ENCODE measurements at regions not wholly inside any gene's neighbourhood (a gene's known extent, or its start where the extent isn't known, plus 50 kb on each side); places are given as distances from the start of the nearest gene placed in this dataset.
"Not testable (repeated sequence)": the region's sequence is repeated elsewhere in the genome, so short reads cannot be mapped to it uniquely, and the experiment has no call there.

DNA sequence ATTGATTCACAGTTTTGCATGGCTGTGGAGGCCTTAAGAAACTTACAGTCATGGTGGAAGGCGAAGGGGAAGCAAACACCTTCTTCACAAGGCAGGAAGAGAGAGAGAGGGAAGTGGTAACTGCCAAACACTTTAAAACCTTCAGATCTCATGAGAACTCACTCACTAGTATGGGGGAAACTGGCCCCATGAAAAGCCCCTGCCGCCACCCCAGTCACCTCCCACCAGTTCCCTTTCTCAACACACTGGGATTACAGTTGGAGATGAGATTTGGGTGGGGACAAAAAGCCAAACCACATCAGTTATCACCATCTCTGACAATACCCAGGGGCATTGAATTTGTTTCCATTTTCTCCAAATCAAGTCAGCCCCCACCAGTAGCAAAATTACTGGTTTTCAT, 740.4 kb downstream of the GATA3 start:
- no peak for DNase-seq (ENCODE audit: low read depth)

DNA sequence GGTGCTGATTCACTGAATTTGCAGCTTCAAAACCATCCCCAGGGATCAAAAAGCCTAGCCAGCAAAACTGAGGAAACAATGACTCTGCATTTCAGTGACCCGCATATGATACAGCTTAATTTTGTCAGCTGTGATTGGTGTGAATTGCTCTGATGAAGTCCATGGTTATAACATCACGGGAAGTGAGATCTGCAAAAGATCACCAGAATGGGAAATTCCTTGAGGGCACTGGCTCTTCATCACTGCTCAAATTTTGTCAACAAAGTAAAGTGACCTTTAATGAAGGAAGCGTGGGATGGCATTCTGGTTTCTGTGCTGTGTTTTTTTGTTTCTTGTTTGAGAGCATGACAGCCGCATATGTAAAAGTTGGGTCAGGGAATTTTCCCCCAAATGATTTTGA, 745.9 kb downstream of the GATA3 start:
- no peak for DNase-seq (ENCODE audit: low read depth)

DNA sequence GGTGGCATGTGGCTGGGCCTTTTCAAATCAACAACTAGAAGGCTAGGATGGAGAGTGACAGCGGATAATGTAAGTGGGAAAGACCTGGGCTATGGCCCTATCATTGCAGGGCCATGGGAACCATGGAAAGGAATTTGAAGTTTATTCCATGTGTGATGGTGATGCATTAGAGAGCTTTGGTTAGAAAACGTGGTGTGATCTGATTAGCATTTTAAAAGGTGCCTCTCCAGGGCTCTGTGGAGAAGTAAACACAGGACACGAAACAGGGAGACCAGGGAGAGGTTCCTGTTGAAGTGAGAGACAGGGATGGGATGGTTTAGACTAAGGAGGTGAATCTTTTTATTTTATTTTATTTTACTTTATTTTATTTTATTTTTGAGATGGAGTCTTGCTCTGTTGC, 749.5 kb downstream of the GATA3 start:
- DNase-seq (ENCODE audit: low read depth), result no peak

DNA sequence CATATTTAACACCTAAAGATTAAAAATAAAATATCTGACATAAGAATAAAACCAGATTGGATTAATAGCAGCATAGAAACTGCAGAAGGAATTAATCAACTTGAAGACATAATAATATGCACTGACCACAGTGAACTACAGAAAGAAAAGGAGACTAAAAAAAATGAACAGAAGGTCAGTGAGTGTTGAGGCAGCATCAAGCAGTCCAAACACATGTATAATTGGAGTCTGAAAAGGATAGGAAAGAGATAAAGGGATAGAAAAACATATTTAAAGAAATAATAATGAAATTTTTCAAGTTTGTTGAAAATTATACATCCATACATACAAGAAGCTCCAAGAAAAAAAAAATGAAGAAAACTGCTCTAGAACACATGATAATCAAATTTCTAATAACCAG, 756.2 kb downstream of the GATA3 start:
- no peak for DNase-seq (ENCODE audit: low read depth)

DNA sequence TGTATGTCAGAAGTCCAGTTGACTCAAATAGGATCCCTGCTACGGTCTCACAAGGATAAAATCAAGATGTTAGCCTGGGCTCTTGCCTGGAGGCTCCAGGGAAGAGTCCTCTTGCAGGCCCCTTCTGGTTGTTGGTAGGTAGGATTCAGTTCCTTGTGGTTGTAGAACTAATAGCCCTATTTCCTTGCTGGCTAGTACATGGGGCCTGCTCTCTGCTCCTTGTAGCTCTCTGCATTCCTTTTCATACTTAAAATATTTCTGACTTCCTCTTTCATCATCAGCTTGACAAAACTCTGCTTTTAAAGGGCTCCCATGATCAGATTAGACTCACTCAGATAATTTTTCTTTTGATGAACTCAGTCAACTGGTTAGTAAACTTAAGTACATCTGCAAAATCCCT, 756.7 kb downstream of the GATA3 start:
- no peak for DNase-seq (ENCODE audit: low read depth)

DNA sequence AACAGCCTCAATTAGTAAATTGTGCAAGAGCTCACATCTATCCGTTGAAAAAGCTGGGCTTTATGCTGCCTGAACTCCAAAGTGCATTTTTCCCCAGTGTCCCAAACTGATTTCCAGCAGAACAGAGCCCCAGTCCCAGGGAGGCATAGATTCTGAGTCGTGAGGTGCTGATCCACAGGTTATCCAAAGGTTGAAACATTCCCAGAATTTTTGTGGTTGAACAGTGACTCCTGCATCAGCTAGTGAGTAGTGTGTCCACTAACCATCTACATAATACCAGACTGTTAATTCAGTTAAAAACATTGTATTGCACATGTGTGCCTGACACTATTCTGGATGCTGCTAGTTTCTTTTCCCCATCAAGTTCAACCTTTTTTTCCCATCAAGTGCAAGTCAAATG, 761.5 kb downstream of the GATA3 start:
- DNase-seq (ENCODE audit: low read depth), result no peak

DNA sequence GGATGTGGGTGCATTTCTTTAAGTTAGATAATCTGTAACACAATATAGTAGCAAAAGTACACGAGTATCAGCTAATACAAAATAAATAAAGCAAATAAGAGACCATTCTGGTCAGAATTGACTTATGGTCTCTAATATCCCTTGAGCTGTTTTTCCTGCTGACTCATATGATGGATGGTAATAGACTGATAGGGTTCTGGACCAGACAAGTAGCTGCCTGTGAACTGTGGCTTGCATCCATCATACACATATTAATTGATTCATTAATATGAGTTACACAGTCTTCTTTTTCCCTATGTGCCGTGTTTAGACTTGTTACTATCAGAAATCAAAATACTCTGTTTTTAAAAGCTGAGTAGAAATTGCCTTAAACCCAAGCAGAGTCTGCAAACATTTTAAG, 762.8 kb downstream of the GATA3 start:
- DNase-seq (ENCODE audit: low read depth), result no peak

DNA sequence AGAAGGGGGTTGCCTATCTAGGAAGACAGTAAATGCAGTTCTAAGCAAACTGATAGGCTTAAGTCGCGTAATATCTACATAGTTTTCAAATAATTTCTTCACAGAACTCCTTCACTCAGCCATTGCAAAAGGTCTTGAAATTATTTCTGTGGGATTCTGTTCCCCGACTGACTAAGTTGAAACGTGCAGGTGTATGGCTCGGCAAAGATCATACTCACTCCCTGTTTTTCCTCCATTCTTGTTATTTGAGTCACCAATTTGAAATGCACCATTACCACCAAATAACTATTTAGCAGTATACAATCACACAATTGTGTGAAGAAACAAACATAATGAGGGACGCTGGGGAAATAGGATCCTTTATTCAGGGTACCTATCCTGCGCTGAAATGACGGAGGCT, 771.1 kb downstream of the GATA3 start:
- DNase-seq (ENCODE audit: low read depth), result no peak

DNA sequence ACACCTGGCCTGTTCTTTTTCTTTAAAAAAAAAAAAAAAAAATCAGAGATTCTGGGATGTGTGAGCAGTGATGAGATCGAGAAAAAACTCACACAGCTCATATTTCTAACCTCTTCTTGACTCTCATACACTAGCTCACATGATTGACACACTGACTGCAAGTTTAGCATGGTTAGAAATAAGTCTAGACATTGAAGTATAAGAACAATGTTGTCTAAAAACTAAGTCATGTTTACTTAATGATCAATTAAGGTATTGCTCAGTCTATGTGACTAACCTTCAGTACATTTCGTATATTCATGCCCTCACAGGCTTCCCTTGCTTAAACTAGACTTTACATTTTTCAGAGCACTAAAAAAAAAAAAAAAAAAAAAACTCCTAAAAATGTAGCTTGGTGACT, 775.1 kb downstream of the GATA3 start:
- no peak for DNase-seq (ENCODE audit: low read depth)

DNA sequence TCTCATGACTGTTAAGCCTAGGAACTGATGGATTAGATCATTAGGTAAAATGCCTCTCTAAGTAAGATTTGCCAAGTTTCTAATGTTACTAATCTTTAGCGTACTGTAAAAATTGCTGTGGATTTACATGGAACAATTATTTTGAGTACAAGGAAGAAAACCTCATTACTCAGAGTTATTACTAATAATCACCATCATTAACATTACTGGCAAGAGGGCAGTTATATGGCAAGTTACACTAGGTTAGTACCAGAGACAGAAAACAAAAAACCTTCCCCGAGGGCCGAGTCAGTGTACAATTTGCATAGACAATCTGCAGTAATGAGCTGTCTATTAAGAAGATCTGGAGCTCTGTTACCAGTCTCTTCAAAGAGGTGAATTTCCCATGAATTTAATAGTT, 775.6 kb downstream of the GATA3 start:
- no peak for DNase-seq (ENCODE audit: low read depth)

DNA sequence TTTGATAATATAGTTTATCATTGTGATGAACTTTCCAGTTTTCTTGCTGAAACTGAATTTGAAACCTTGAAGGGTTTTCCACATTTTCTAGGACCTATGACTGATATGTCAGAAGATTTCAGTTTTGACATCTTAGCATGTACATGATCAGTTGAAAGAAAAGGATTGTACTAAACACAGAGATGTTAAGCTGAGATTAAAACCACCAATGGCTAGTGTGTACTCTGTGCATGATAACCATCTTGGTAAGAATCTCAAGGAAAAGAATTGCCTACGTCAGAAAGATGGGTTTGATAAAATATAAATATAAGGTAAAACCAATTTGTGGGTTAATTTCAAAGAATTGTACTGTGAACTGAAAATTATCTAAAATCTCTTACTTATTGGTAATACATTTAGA, 776.4 kb downstream of the GATA3 start:
- DNase-seq (ENCODE audit: low read depth), result no peak

DNA sequence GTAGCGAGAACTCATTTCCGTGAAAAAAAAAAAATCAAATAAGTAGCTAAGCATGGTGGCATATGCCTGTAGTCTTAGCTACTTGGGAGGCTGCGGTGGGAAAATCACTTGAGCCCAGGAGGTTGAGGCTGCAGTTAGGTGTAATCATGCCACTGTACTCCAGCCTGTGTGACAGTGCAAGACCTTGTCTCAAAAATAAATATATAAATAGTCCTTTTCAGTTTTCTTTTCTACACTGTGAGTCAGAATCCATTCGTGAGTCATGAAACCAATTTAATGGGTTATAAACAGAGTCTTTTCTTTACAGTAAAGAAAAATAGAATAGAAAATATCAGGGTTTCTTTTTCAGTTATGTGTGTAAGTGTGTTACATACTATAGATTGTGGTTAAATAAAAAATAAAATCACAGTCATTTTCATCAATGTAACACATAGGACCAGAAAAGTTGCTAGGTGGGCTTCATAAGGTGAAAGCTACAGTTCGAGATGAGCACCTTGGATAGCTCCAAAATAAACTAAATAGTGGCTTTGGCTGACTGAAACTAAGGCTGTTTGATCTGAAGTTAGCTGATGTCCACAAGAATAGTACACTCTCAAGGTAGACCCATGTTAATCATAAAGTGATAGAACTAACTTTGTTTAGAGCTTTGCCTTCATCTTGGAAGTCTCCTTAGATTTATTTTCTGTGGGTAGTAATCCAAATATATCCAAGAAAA, 781.1 kb downstream of the GATA3 start:
- DNase-seq (ENCODE audit: low read depth), result no peak

DNA sequence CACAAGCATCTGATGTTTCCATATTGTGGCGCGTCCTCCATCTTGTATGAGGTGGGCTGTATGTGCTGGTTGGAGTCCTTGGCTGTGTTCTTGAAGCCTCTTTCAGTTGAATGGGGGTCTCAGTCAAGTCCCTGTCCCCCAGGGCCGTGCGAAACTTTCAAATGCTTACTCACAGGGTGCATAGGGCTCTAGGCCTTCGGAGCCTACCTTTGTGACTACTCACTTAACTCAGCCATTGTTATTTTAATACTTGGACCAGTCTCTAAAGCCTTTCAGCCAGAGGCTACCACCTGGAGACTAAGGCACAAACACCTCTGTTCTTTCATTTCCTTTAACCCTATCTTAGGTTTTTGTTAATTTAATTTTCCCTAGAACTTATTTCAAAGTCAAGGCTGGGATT, 785.9 kb downstream of the GATA3 start:
- no peak for DNase-seq (ENCODE audit: low read depth)

DNA sequence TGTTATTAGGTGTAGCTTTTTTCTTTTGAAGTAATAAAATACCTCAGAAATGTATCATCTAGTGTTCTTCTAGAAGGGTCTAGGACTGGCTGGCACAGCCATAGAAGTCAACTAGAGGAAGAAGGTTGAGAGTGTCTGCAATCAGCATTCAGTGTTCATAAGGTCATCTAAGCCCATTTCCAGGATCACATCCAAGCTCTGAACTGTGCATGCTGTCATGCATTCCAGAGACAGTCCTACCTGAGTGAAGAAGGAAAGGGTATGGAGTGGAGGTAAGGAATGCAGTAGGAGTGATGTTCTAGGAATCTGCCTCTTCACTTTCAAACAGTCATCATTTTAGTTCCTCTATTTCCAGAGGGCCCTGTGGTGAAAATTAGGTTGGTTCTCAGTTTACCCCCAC, 789.7 kb downstream of the GATA3 start:
- no peak for DNase-seq (ENCODE audit: low read depth)

DNA sequence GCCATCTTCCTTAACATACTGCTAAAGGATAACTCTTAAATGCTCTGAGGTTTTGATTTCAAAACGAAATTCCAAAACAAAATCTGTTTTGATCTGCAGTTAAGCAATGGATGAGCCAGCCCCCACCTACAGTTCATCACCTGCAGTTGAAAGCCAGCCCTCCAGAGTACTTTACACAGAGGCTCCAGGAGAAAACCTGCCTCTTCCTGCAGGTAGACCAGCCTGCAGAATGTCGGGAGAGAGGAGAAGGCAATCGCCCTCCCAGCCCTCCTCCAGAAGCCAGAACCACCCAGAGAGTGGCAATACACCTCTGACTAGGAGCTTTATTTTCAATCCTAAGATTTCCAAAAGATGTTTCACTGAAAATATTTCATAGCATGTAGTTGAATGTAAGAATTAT, 798.1 kb downstream of the GATA3 start:
- DNase-seq (ENCODE audit: low read depth), result no peak

DNA sequence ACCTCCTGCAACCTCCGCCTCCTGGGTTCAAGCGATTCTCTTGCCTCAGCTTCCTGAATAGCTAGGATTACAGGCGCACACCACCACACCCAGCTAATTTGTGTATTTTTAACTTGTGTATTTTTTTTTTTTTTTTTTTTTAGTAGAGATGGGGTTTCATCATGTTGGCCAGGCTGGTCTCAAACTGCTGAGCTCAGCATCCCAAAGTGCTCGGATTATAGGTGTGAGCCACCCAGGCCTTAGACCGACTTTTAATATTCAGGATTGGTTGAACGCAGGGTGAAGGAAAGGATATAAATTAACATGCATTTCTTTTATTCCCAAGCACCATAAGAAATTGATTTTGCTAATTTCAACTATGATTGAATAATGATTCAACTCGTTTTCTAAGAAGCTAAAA, 798.6 kb downstream of the GATA3 start:
- no peak for DNase-seq (ENCODE audit: low read depth)

DNA sequence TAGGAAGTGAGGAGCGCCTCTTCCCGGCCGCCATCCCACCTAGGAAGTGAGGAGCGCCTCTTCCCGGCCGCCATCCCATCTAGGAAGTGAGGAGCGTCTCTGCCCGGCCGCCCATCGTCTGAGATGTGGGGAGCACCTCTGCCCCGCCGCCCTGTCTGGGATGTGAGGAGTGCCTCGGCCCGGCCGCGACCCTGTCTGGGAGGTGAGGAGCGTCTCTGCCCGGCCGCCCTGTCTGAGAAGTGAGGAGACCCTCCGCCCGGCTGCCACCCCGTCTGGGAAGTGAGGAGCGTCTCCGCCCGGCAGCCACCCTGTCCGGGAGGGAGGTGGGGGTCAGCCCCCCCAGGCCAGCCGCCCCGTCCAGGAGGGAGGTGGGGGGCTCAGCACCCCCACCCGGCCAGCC, 814.4 kb downstream of the GATA3 start:
- not testable (repeated sequence) for DNase-seq (ENCODE audit: low read depth)

DNA sequence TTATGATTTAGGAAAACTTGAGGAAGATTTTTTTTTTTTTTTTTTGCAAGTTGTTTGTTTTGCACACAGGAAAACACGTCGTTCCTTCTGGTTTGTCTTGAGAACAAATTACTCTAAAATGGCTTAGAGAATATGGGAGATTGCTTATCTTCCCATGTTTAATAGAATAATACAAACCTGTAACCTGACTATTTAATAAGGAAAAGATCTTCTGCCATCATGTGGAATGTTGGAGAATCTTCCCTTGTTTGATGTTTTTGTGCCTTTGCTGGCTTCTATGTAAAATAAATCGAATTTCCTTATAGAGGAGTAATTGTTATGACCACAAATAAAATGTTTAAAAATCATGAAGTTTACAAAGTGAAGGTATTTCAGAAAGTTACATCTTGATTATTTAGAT, 818.8 kb downstream of the GATA3 start:
- no peak for DNase-seq (ENCODE audit: low read depth)

DNA sequence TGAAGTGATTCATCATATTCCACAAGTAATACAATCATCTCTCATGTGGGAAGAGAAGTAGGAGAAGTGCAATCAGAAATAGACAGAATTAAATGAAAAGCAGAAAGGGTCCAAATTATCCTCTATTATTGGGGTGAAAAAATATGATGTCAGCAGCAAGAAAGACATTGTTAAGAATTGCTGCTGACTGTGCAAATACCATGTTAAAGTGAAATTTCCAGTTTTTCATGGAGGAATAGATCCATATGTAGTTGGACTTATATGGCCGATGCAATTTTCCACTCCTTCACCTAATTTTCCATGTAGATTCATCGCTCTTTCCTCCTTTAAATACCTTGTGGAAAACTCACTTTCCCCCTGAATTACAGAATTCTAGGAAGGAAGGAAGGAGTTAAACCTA, 819.8 kb downstream of the GATA3 start:
- DNase-seq (ENCODE audit: low read depth), result no peak

DNA sequence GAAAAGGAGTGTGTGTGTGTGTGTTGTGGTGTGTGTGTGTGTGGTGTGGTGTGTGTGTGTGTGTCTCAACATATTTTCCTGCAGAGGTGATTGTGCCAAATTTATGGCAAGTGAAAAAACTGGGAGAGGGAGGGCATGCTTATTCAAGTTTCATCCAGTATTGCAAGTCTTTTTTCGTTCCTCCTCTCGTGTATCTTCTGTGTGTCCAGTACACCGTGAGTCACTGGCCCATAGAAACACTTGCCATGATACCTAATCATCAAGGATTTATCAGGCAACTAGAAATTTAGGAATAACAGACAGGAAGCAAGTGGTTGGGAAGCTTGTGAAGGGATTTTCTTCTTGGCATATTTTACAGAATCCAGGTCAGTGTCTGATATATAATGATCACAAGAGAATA, 820.5 kb downstream of the GATA3 start:
- no peak for DNase-seq (ENCODE audit: low read depth)

DNA sequence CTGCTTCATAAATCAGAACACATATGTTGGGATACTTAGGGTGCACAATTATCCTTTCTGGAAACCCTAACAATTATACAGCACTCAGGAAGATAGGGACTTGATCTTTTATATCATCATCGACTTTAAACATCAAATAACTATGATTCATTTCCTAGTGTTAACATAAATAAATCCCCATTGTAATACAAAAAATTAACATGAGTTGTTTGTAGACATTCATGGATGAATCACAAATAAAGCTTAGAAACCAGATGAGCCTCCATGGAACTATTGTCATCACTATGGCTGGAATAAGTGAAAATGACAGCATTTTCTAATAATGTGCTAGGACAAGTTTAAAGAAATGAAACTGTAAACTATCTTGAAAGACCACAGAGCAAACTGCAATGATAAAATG, 821.7 kb downstream of the GATA3 start:
- DNase-seq (ENCODE audit: low read depth), result no peak

DNA sequence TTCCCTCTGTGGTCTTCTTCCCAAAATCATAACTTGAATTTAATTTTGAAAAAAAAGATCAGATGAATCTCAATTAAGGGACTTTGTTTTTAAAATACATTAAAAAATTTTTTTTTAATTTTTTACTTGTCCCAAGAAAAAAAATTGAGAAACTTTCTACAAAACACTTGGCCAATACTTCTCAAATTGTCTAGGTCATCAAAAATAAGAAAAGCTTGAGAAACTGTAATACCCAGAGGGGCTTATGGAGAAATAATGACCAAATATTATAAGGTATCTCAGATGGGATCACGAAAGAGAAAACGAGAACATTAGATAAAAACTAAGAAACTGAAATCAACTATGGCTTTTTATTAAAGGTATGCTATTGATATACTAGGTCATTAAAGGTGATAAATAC, 835.0 kb downstream of the GATA3 start:
- no peak for DNase-seq (ENCODE audit: low read depth)

DNA sequence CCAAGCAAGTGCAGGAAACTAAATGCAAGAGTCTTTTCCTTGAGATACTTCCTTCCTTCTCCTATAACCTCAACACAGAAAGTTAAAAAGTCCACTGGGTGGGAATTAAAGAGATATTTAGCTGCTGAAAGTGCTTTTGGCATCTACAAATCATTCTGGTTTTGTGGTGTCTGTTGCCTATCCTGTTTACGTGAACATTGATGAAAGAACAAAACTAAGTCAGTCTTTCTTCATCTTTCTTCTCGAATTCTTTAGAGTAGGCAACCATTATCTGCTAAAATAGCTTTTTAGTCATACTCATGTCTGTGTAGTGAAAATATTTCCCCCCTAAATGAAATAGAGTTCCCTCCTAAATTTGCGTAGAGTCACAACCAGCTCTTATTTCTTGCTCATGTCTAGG, 838.6 kb downstream of the GATA3 start:
- no peak for DNase-seq (ENCODE audit: low read depth)

DNA sequence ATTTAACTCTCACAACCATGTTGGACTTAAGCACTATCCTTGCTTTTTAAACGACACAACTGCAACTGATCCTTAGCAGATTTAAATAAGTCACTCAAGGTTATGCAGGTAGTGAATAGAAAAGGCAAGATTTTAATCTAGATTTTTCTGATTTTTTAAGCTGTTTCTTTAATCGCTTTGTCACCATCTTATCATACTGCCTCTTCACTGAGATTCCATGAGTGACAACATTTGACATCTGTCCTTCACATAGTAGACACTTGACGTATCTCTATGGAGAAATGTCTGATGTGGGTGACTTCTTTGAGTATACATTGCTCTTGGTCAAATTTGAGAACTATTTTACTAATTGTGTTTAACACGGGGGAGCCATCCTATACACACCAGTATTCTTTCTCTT, 839.7 kb downstream of the GATA3 start:
- no peak for DNase-seq (ENCODE audit: low read depth)

DNA sequence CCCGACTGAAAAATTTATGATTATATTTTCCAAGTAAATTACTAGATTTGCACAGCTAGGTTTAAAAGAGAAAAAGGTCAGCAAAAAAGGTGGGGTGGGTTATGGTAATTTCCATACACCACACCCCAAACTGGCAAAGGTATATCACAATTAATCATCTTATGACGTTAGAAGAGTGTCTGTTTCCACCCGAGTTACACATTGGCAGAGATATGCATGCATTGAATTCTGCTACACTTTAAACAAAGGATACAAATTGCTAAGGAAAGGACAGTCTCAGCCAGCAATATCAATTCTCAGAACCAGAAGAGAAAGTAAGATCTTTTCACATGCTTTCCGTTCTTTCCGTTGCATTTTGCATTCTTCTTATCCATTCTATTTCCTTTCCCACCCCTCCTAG, 843.3 kb downstream of the GATA3 start:
- DNase-seq (ENCODE audit: low read depth), result no peak

Measured in activated T-cell treated with anti-CD3 and anti-CD28 coated beads for 48 hours (primary cell).